Endothelial cell of umbilical vein (primary cell): ENCODE measurements at regions not wholly inside any gene's neighbourhood (a gene's known extent, or its start where the extent isn't known, plus 50 kb on each side); places are given as distances from the start of the nearest gene placed in this dataset.

Source experiments
- POLR2AphosphoS5 ChIP-seq: IDR thresholded peaks from 2 replicates; pipeline ENCODE4 v1.6.1; 2012; ENCODE audit warnings: low read depth, mild to moderate bottlenecking, control low read depth, low read length, moderate library complexity; ENCODE audit not compliant: insufficient read depth
- TF ChIP-seq, protein P1 (sequence below), 2 donors: IDR thresholded peaks; 1 replicate in 1 of 2; 2 replicates in 1 of 2; pipeline ENCODE4 v1.5.1; 2011; ENCODE audit warnings: low read length in 2 of 2, mild to moderate bottlenecking in 2 of 2, moderate library complexity in 2 of 2, control low read depth in 1 of 2, inconsistent platforms in 1 of 2, low read depth in 1 of 2; ENCODE audit not compliant: insufficient read depth in 1 of 2; ENCODE audit errors: extremely low read depth in 1 of 2
- TF ChIP-seq, protein P2 (sequence below): IDR thresholded peaks from 2 replicates; pipeline ENCODE4 v1.6.1; 2011; ENCODE audit not compliant: insufficient read depth, insufficient read length

DNA sequence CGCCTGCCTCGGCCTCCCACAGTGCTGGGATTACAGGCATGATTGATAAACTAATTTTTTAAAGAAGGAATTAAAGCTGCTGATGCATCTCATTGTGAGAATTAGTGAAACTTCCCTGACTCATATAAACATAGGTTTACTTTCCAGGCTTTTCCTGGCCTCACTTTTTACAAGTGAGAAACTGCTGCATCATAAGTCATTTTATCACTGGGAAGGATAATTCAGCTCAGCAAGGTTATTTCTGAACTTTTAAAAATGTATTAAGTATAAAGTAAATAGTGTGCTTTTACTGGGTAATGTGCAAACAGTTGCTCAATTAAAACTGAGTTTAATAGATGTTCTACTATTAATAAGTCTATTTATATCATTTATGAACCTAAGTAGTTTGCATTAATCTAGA is 1130.3 kb upstream of the CDH2 start:
- no peak for TF ChIP-seq POLR2AphosphoS5
- TF ChIP-seq, protein P1, sequence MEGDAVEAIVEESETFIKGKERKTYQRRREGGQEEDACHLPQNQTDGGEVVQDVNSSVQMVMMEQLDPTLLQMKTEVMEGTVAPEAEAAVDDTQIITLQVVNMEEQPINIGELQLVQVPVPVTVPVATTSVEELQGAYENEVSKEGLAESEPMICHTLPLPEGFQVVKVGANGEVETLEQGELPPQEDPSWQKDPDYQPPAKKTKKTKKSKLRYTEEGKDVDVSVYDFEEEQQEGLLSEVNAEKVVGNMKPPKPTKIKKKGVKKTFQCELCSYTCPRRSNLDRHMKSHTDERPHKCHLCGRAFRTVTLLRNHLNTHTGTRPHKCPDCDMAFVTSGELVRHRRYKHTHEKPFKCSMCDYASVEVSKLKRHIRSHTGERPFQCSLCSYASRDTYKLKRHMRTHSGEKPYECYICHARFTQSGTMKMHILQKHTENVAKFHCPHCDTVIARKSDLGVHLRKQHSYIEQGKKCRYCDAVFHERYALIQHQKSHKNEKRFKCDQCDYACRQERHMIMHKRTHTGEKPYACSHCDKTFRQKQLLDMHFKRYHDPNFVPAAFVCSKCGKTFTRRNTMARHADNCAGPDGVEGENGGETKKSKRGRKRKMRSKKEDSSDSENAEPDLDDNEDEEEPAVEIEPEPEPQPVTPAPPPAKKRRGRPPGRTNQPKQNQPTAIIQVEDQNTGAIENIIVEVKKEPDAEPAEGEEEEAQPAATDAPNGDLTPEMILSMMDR (IDR thresholded peaks at IDR 0.05; ENCODE audit: extremely low read depth in 1 of 2, insufficient read depth in 1 of 2, low read depth in 1 of 2, low read length in 2 of 2), result no peak
- TF ChIP-seq, protein P2, sequence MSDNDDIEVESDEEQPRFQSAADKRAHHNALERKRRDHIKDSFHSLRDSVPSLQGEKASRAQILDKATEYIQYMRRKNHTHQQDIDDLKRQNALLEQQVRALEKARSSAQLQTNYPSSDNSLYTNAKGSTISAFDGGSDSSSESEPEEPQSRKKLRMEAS, result no peak
